HepG2 (cell line): ENCODE measurements at regions not wholly inside any gene's neighbourhood (a gene's known extent, or its start where the extent isn't known, plus 50 kb on each side); places are given as distances from the start of the nearest gene placed in this dataset.
"Not testable (repeated sequence)": the region's sequence is repeated elsewhere in the genome, so short reads cannot be mapped to it uniquely, and the experiment has no call there.

Experiments
- ATAC-seq: fragments of 200-7000 bp; cut with Tn5 transposase; 3 replicates; pipeline ENCODE4 v1.9.1; 2020; ENCODE audit warnings: mild to moderate bottlenecking, moderate library complexity
- BruUV-seq: library from RNA; stranded (reverse); fragments of 400-500 nt; replicated peaks from 2 replicates; lab custom pipeline; 2021; lab: Mats Ljungman, UMichigan
- CTCF ChIA-PET: fragments of 300-600 bp; formaldehyde crosslinking; extraction: SDS; loops from one replicate; lab custom pipeline; 2021; ENCODE audit warnings: low total read pairs, inconsistent platforms, low intra/inter-chr PET ratio; lab: Yijun Ruan, JAX
- POLR2A ChIA-PET: fragments of 350-600 bp; sonication (Branson Sonifier 250); formaldehyde crosslinking; loops from one replicate; lab custom pipeline; 2020; ENCODE audit warnings: antibody characterized with exemption, inconsistent platforms; lab: Yijun Ruan, JAX
- DNase-seq: peaks from one replicate; pipeline ENCODE4 v3.0.0-alpha.2; 2015; ENCODE audit warnings: low spot score
- FAIRE-seq: peaks from 3 replicates; lab custom pipeline; 2011; peaks lifted over from hg19 to GRCh38; lab: Jason Lieb, UNC
- H2AFZ ChIP-seq: one replicate; pipeline ENCODE4 v1.6.1; 2011; ENCODE audit warnings: low read length, inconsistent platforms
- H3K27ac ChIP-seq: fragments of 300-600 bp; 3 replicates; pipeline ENCODE4 v1.8.0; 2011; ENCODE audit warnings: mixed run types, mild to moderate bottlenecking, mixed read lengths, low read length, inconsistent platforms; ENCODE audit not compliant: insufficient read depth; ENCODE audit errors: extremely low read length
- H3K27me3 ChIP-seq, 2 experiments: fragments of 200-600 bp in 1 of 2; 2 replicates in 1 of 2; 3 replicates in 1 of 2; pipeline versions ENCODE4 v1.6.0 to v1.8.0; 2011; ENCODE audit warnings: low read length in 2 of 2, mild to moderate bottlenecking in 2 of 2, moderate library complexity in 2 of 2, inconsistent platforms in 1 of 2; ENCODE audit not compliant: insufficient read depth in 2 of 2, control insufficient read depth in 1 of 2
- H3K36me3 ChIP-seq, 2 experiments: fragments of 200-600 bp in 1 of 2; replicated peaks in 1 of 2; 2 replicates in 1 of 2; 3 replicates in 1 of 2; pipeline versions ENCODE4 v1.5.1 to v1.8.0; 2011; ENCODE audit warnings: low read length in 2 of 2, inconsistent platforms in 1 of 2; ENCODE audit not compliant: insufficient read depth in 2 of 2, control insufficient read depth in 1 of 2
- H3K4me1 ChIP-seq: 2 replicates; pipeline ENCODE4 v1.5.1; 2012; ENCODE audit warnings: low read length, inconsistent platforms; ENCODE audit not compliant: insufficient read depth
- H3K4me2 ChIP-seq: 2 replicates; pipeline ENCODE4 v1.6.0; 2011; ENCODE audit warnings: low read depth, low read length, inconsistent platforms
- H3K4me3 ChIP-seq, 3 experiments: fragments of 200-600 bp in 1 of 3; sonication (generic), shearing (Covaris generic) in 1 of 3; replicated peaks in 1 of 3; 2 replicates each; pipeline ENCODE4 v1.5.1; 2011 to 2016; ENCODE audit warnings: low read length in 3 of 3, inconsistent platforms in 2 of 3, low read depth in 2 of 3, mild to moderate bottlenecking in 2 of 3, control low read depth in 1 of 3, mixed read lengths in 1 of 3; ENCODE audit not compliant: insufficient read depth in 1 of 3
- H3K79me2 ChIP-seq: one replicate; pipeline ENCODE4 v1.6.1; 2011; ENCODE audit warnings: low read length, inconsistent platforms; ENCODE audit not compliant: insufficient read depth
- H3K9ac ChIP-seq: 2 replicates; pipeline ENCODE4 v1.6.0; 2011; ENCODE audit warnings: mild to moderate bottlenecking, low read depth, low read length, inconsistent platforms; ENCODE audit not compliant: insufficient read depth
- H3K9me3 ChIP-seq: 2 replicates; pipeline ENCODE4 v1.5.1; 2012; ENCODE audit warnings: mild to moderate bottlenecking, low read length
- H4K20me1 ChIP-seq: 2 replicates; pipeline ENCODE4 v1.6.0; 2011; ENCODE audit warnings: inconsistent platforms, mild to moderate bottlenecking, low read length, moderate library complexity; ENCODE audit not compliant: insufficient read depth
- NFAT5 ChIP-seq: sonication (generic); formaldehyde crosslinking; IDR thresholded peaks from 2 replicates; pipeline ENCODE4 v1.4.0; 2020; ENCODE audit warnings: missing genetic modification reagents
- ZNF143 ChIP-seq: sonication (generic); formaldehyde crosslinking; IDR thresholded peaks from 2 replicates; pipeline ENCODE4 v1.4.0; 2020; ENCODE audit warnings: missing genetic modification reagents
- WGBS: methylation state at CpG from one replicate; pipeline ENCODE4 v1.1.6; 2017; ENCODE audit warnings: low lambda C conversion rate; 5-methylcytosine and 5-hydroxymethylcytosine counted together
- in situ Hi-C: cut with HindIII; loops from 2 replicates; pipeline ENCODE4 v1.10.0; 2017; ENCODE audit warnings: low pct_unique_long_range_greater_than_20kb; ENCODE audit not compliant: extremely low pct_ligation_motif_present
- intact Hi-C: fragments of 100-400 bp; cut with micrococcal nuclease; formaldehyde crosslinking; loops from one replicate; pipeline ENCODE4 v1.10.0; 2022; ENCODE audit not compliant: unreplicated experiment
- TF ChIP-seq, protein P1 (sequence below): sonication (generic); formaldehyde crosslinking; IDR thresholded peaks from 2 replicates; pipeline ENCODE4 v1.4.0; 2020; ENCODE audit warnings: missing genetic modification reagents

DNA sequence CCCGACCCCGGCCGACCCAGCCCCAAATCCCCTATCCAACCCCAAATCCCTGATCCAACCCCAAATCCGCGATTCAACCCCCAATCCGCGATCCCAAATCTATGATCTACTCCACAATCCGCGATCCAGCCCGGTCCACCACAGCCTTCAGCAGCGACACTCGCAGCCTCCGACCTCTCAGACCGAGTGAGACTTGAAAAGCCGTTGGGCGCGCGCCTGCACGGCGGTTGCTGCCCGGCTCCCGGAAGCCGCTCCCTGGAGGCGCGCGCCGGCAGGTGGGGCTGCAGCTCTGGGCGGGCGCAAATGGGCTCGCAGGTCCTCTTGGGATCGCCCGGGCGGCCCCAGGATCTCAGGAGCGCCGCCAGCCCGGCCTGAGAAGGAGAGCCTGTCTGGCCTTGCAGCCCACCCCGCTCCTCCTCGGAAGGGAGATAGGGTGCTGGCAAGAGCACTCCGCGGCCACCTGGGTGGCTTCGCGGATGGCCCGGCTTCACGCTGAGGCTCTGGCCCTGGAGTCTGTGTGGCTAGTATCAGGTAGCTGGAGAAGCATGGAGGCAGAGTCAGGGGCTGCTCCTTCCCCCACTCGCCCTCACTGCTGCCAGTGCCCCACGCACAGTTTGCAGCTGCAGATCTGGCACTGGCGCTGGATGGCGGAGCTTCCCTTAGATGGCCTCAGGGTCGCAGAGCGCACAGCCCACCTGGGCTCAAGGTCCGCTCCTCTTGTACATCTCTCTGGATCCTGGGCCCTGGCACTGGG, 533.4 kb upstream of the DEFB115 start (continued):
- TF ChIP-seq, protein P1, sequence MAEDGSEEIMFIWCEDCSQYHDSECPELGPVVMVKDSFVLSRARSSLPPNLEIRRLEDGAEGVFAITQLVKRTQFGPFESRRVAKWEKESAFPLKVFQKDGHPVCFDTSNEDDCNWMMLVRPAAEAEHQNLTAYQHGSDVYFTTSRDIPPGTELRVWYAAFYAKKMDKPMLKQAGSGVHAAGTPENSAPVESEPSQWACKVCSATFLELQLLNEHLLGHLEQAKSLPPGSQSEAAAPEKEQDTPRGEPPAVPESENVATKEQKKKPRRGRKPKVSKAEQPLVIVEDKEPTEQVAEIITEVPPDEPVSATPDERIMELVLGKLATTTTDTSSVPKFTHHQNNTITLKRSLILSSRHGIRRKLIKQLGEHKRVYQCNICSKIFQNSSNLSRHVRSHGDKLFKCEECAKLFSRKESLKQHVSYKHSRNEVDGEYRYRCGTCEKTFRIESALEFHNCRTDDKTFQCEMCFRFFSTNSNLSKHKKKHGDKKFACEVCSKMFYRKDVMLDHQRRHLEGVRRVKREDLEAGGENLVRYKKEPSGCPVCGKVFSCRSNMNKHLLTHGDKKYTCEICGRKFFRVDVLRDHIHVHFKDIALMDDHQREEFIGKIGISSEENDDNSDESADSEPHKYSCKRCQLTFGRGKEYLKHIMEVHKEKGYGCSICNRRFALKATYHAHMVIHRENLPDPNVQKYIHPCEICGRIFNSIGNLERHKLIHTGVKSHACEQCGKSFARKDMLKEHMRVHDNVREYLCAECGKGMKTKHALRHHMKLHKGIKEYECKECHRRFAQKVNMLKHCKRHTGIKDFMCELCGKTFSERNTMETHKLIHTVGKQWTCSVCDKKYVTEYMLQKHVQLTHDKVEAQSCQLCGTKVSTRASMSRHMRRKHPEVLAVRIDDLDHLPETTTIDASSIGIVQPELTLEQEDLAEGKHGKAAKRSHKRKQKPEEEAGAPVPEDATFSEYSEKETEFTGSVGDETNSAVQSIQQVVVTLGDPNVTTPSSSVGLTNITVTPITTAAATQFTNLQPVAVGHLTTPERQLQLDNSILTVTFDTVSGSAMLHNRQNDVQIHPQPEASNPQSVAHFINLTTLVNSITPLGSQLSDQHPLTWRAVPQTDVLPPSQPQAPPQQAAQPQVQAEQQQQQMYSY (CRISPR knock-in tag): peak; percentile 66
- peak; percentile 79 for TF ChIP-seq ZNF143 (CRISPR knock-in tag)

DNA sequence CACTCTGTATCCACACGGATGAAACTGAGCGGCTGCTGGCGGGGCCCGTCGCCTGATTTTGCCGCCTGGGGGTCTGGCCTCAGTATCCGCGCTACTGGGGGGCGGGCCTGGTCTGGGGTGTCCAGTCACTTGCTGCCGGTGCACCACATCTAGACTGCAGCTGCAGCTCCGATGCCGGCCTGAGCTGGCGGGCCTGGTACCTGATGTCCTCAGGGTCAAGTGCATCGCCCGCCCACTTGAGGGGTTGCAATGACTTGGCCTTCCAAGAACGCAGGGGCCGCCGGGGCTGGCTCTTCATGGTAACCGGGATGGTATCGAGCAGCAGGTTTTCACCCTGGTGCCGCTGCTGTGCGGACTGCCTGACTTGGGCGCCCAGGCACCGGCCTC, 532.8 kb upstream of the DEFB115 start:
- H3K9me3 ChIP-seq, FAIRE-seq, H4K20me1 ChIP-seq, H3K36me3 ChIP-seq, H2AFZ ChIP-seq, in situ Hi-C loops, POLR2A ChIA-PET, H3K27me3 ChIP-seq, CTCF ChIA-PET, ATAC-seq, H3K4me2 ChIP-seq: not testable (repeated sequence)
- WGBS: 92% methylated on average over 17 of the region's 24 CpGs
- 0 out of 2 replicates have a peak, but pooled peaks have one; percentile 3 for TF ChIP-seq NFAT5 (CRISPR knock-in tag)
- TF ChIP-seq, all 625 proteins: peak for 1; not testable (repeated sequence) for 624
- H3K4me1 ChIP-seq, BruUV-seq, H3K27ac ChIP-seq, H3K4me3 ChIP-seq, DNase-seq, intact Hi-C loops, H3K9ac ChIP-seq, H3K79me2 ChIP-seq: not testable (repeated sequence)
